GM12865 (cell line): ENCODE measurements at regions not wholly inside any gene's neighbourhood (a gene's known extent, or its start where the extent isn't known, plus 50 kb on each side); places are given as distances from the start of the nearest gene placed in this dataset.

Experiments used
- DNase-seq: peaks from one replicate; pipeline ENCODE4 v3.0.0; 2010; ENCODE audit warnings: low read depth
- H3K4me3 ChIP-seq: 2 replicates; pipeline ENCODE4 v1.5.1; 2011; ENCODE audit warnings: mild to moderate bottlenecking, low read depth, low read length, control low read depth
- CTCF ChIP-seq: IDR thresholded peaks from 2 replicates; pipeline ENCODE4 v1.5.1; 2011; ENCODE audit warnings: low read length, control low read depth, low read depth, inconsistent platforms; ENCODE audit not compliant: insufficient read depth; ENCODE audit errors: missing control alignments

- no peak for DNase-seq
- H3K4me3 ChIP-seq: no peak overlapping the region
These were observed 290.1 kb downstream of the TCERG1L start for GRCh38 chr10:131021246-131021895.

GRCh38 chr10:131021969-131022368, 289.6 kb downstream of the TCERG1L start:
- TF ChIP-seq CTCF: no peak
- DNase-seq: no peak
- H3K4me3 ChIP-seq: no peak overlapping the region

More at GRCh38 chr10:131021246-131021895, 290.1 kb downstream of the TCERG1L start:
- TF ChIP-seq CTCF: no peak

DNA sequence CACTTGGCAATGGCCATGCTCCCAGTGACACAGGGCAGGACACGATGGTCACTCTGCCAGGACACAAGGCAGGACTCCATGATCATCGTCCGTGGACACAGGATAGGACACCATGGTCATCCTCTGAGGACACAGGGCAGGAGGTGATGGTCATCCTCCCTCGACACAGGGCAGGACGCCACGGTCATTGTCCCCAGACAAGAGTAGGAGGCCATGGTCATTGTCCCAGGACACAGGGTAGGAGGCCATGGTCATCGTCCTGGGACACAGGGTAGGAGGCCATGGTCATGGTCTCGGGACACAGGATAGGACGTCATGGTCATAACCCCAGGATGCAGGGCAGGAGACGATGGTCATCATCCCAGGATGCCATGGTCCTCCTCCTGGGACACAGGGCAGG, 289.2 kb downstream of the TCERG1L start:
- no peak for DNase-seq
- no peak overlapping the region for H3K4me3 ChIP-seq
- TF ChIP-seq CTCF: no peak

DNA sequence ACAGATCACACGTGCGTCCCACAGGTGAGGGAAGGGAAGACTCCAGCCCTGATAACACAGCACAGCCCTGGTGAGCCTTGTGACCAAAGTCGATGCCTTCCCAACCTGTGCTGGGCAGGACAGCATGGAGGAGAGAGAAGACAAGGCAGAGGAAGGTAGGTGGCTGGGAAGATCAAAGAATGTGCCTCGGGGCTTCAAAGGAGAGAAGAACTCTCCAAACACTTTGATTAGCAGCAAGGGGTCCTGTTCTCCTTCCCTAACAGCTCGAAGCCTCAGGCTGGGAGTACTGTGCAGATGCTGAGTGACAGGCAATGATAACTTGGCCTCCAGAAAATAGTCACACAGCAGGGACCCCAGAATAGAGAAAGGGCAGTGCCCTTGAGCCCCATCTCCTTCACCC, 288.5 kb downstream of the TCERG1L start:
- no peak for DNase-seq
- TF ChIP-seq CTCF: no peak
- H3K4me3 ChIP-seq: no peak overlapping the region

GRCh38 chr10:131024259-131025131, 287.0 kb downstream of the TCERG1L start:
- DNase-seq: no peak
- no peak for TF ChIP-seq CTCF
- no peak overlapping the region for H3K4me3 ChIP-seq

DNA sequence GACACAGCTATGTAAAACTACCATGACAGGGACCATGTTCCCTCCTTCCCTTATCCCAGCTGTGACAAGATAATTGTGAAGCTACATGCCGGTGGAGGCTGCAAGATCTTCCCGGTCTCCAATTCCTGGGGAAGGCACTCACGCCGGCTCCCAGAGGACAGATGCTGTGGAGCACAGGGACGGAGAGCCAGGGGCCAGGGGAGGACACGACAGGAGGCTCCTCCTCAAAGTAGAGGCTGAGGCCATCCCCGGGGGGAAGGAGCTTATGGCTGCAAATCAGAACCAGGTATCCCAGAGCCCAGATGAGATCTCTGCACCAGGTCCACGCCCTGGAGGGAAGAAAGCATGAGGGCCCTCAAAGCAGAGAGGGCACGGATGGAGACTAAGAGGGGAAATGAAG, 286.2 kb downstream of the TCERG1L start:
- TF ChIP-seq CTCF: no peak
- no peak for DNase-seq
- no peak overlapping the region for H3K4me3 ChIP-seq
